Stimulated activated effector memory CD8-positive, alpha-beta T cell treated with anti-CD3 and anti-CD28 coated beads, Interleukin-12 subunit alpha, Interleukin-12 subunit beta, amount 100 ng/mL, for 72 hours (primary cell): ENCODE measurements at regions not wholly inside any gene's neighbourhood (a gene's known extent, or its start where the extent isn't known, plus 50 kb on each side); places are given as distances from the start of the nearest gene placed in this dataset.

Source experiments
- ATAC-seq: fragments of 150-1000 bp; cut with Tn5 transposase; 2 replicates; pipeline ENCODE4 v1.10.0; 2021
- DNase-seq, 2 donors: peaks; one replicate each; pipeline ENCODE4 v3.0.0; 2021 to 2022; ENCODE audit warnings: low spot score in 2 of 2
- H3K27ac Mint-ChIP-seq: one replicate; pipeline ENCODE4 v1.8.0; 2022; ENCODE audit warnings: mild to moderate bottlenecking, mixed read lengths
- H3K36me3 Mint-ChIP-seq: one replicate; pipeline ENCODE4 v1.8.0; 2022; ENCODE audit warnings: mild to moderate bottlenecking, mixed read lengths
- H3K4me1 Mint-ChIP-seq: one replicate; pipeline ENCODE4 v1.8.0; 2022; ENCODE audit warnings: mixed read lengths
- H3K4me3 Mint-ChIP-seq: one replicate; pipeline ENCODE4 v1.8.0; 2022; ENCODE audit warnings: mild to moderate bottlenecking, mixed read lengths
- H3K9me3 Mint-ChIP-seq: one replicate; pipeline ENCODE4 v1.8.0; 2022; ENCODE audit warnings: mixed read lengths

GRCh38 chr2:204191574-204191973 lies 255.0 kb downstream of the ICOS start:
- DNase-seq = no peak
- H3K27ac Mint-ChIP-seq = no peak overlapping the region
- no peaks in the 10 kb centered on the region for H3K36me3 Mint-ChIP-seq
- no peak for ATAC-seq
- no peak overlapping the region for H3K4me3 Mint-ChIP-seq
- H3K9me3 Mint-ChIP-seq = no peaks in the 10 kb centered on the region
- peaks cover 4% of the 10 kb centered on the region for H3K4me1 Mint-ChIP-seq

- H3K27ac Mint-ChIP-seq = no peak overlapping the region
- no peak for DNase-seq
- H3K9me3 Mint-ChIP-seq = no peaks in the 10 kb centered on the region
- no peaks in the 10 kb centered on the region for H3K4me1 Mint-ChIP-seq
- no peak overlapping the region for H3K4me3 Mint-ChIP-seq
- no peaks in the 10 kb centered on the region for H3K36me3 Mint-ChIP-seq
- ATAC-seq = no peak
These were observed 258.9 kb downstream of the ICOS start for GRCh38 chr2:204195498-204195897.

GRCh38 chr2:204197336-204198005 lies 260.9 kb downstream of the ICOS start:
- H3K27ac Mint-ChIP-seq = no peak overlapping the region
- ATAC-seq = no peak

GRCh38 chr2:204199357-204199756 lies 262.8 kb downstream of the ICOS start:
- ATAC-seq (no peak), DNase-seq (no peak)
- Mint-ChIP-seq H3K27ac (no peak overlapping the region), H3K9me3 (no peaks in the 10 kb centered on the region), H3K4me3 (no peak overlapping the region), H3K4me1 (no peaks in the 10 kb centered on the region), H3K36me3 (no peaks in the 10 kb centered on the region)

More at GRCh38 chr2:204197336-204198005, 260.9 kb downstream of the ICOS start:
- no peaks in the 10 kb centered on the region for H3K4me1 Mint-ChIP-seq
- no peaks in the 10 kb centered on the region for H3K9me3 Mint-ChIP-seq
- DNase-seq = no peak
- no peaks in the 10 kb centered on the region for H3K36me3 Mint-ChIP-seq
- H3K4me3 Mint-ChIP-seq = no peak overlapping the region

- no peaks in the 10 kb centered on the region for H3K9me3 Mint-ChIP-seq
- no peak overlapping the region for H3K27ac Mint-ChIP-seq
- H3K4me3 Mint-ChIP-seq = no peak overlapping the region
- DNase-seq = no peak
- no peak for ATAC-seq
- no peaks in the 10 kb centered on the region for H3K4me1 Mint-ChIP-seq
- H3K36me3 Mint-ChIP-seq = no peaks in the 10 kb centered on the region
These were observed 264.9 kb downstream of the ICOS start for GRCh38 chr2:204201507-204201906.

- ATAC-seq (no peak), DNase-seq (no peak)
- Mint-ChIP-seq H3K27ac (no peak overlapping the region), H3K4me3 (no peak overlapping the region), H3K9me3 (no peaks in the 10 kb centered on the region), H3K4me1 (no peaks in the 10 kb centered on the region), H3K36me3 (no peaks in the 10 kb centered on the region)
These were observed 265.7 kb downstream of the ICOS start for GRCh38 chr2:204202253-204202652.

- H3K4me3 Mint-ChIP-seq = no peak overlapping the region
- no peaks in the 10 kb centered on the region for H3K9me3 Mint-ChIP-seq
- H3K27ac Mint-ChIP-seq = no peak overlapping the region
- no peaks in the 10 kb centered on the region for H3K36me3 Mint-ChIP-seq
- DNase-seq = no peak
- H3K4me1 Mint-ChIP-seq = no peaks in the 10 kb centered on the region
- no peak for ATAC-seq
These were observed 267.1 kb downstream of the ICOS start for GRCh38 chr2:204203704-204204103.

- no peak for DNase-seq
- Mint-ChIP-seq H3K27ac (no peak overlapping the region), H3K4me3 (no peak overlapping the region), H3K36me3 (no peaks in the 10 kb centered on the region), H3K9me3 (no peaks in the 10 kb centered on the region), H3K4me1 (no peaks in the 10 kb centered on the region)
- no peak for ATAC-seq
These were observed 268.5 kb downstream of the ICOS start for GRCh38 chr2:204205082-204205481.

- no peak for DNase-seq
- H3K4me3 Mint-ChIP-seq = no peak overlapping the region
- no peak for ATAC-seq
- H3K27ac Mint-ChIP-seq = no peak overlapping the region
- H3K4me1 Mint-ChIP-seq = no peaks in the 10 kb centered on the region
- H3K9me3 Mint-ChIP-seq = no peaks in the 10 kb centered on the region
- no peaks in the 10 kb centered on the region for H3K36me3 Mint-ChIP-seq
These were observed 269.0 kb downstream of the ICOS start for GRCh38 chr2:204205538-204205937.

- DNase-seq = no peak
- H3K27ac Mint-ChIP-seq = no peak overlapping the region
- no peaks in the 10 kb centered on the region for H3K36me3 Mint-ChIP-seq
- H3K4me3 Mint-ChIP-seq = no peak overlapping the region
- ATAC-seq = no peak
- no peaks in the 10 kb centered on the region for H3K4me1 Mint-ChIP-seq
- no peaks in the 10 kb centered on the region for H3K9me3 Mint-ChIP-seq
These were observed 271.3 kb downstream of the ICOS start for GRCh38 chr2:204207866-204208265.

- Mint-ChIP-seq H3K9me3 (peaks cover 18% of the 10 kb centered on the region), H3K36me3 (no peaks in the 10 kb centered on the region), H3K4me3 (no peak overlapping the region), H3K27ac (no peak overlapping the region), H3K4me1 (no peaks in the 10 kb centered on the region)
- ATAC-seq = no peak
- no peak for DNase-seq
These were observed 277.0 kb downstream of the ICOS start for GRCh38 chr2:204213588-204213987.

GRCh38 chr2:204218040-204218439 lies 281.5 kb downstream of the ICOS start:
- H3K36me3 Mint-ChIP-seq = no peaks in the 10 kb centered on the region
- DNase-seq = no peak
- H3K27ac Mint-ChIP-seq = no peak overlapping the region
- peaks cover 18% of the 10 kb centered on the region for H3K9me3 Mint-ChIP-seq
- no peaks in the 10 kb centered on the region for H3K4me1 Mint-ChIP-seq
- ATAC-seq = no peak
- H3K4me3 Mint-ChIP-seq = no peak overlapping the region

GRCh38 chr2:204219196-204219595 lies 282.6 kb downstream of the ICOS start:
- ATAC-seq (no peak), DNase-seq (no peak)
- Mint-ChIP-seq H3K9me3 (peaks cover 11% of the 10 kb centered on the region), H3K27ac (no peak overlapping the region), H3K4me3 (no peak overlapping the region), H3K4me1 (no peaks in the 10 kb centered on the region), H3K36me3 (no peaks in the 10 kb centered on the region)

- Mint-ChIP-seq H3K27ac (no peak overlapping the region), H3K4me1 (no peaks in the 10 kb centered on the region), H3K9me3 (peaks cover 4% of the 10 kb centered on the region), H3K36me3 (no peaks in the 10 kb centered on the region), H3K4me3 (no peak overlapping the region)
- DNase-seq (no peak), ATAC-seq (no peak)
These were observed 284.3 kb downstream of the ICOS start for GRCh38 chr2:204220896-204221295.

GRCh38 chr2:204223046-204223445 lies 286.5 kb downstream of the ICOS start:
- Mint-ChIP-seq H3K4me1 (no peaks in the 10 kb centered on the region), H3K27ac (no peak overlapping the region), H3K36me3 (no peaks in the 10 kb centered on the region), H3K9me3 (peaks cover 3% of the 10 kb centered on the region), H3K4me3 (no peak overlapping the region)
- ATAC-seq (peak; percentile 25), DNase-seq (no peak)

- H3K4me1 Mint-ChIP-seq = no peaks in the 10 kb centered on the region
- ATAC-seq (peak; percentile 25), DNase-seq (no peak)
- no peak overlapping the region for H3K4me3 Mint-ChIP-seq
- H3K27ac Mint-ChIP-seq = no peak overlapping the region
- no peaks in the 10 kb centered on the region for H3K36me3 Mint-ChIP-seq
- H3K9me3 Mint-ChIP-seq = no peaks in the 10 kb centered on the region
These were observed 287.0 kb downstream of the ICOS start for GRCh38 chr2:204223544-204223943.

GRCh38 chr2:204225671-204226073 lies 289.1 kb downstream of the ICOS start:
- no peaks in the 10 kb centered on the region for H3K4me1 Mint-ChIP-seq
- ATAC-seq = no peak
- no peak overlapping the region for H3K27ac Mint-ChIP-seq

More at GRCh38 chr2:204225671-204226073, 289.1 kb downstream of the ICOS start:
- Mint-ChIP-seq H3K4me3 (no peak overlapping the region), H3K36me3 (no peaks in the 10 kb centered on the region), H3K9me3 (no peaks in the 10 kb centered on the region)
- no peak for DNase-seq
